ENCODE measurements at regions not wholly inside any gene's neighbourhood (a gene's known extent, or its start where the extent isn't known, plus 50 kb on each side); places are given as distances from the start of the nearest gene placed in this dataset.

GRCh38 chr2:49600524-49600923 lies 446.2 kb upstream of the FSHR start:
- H2BK20ac ChIP-seq (ENCODE audit: low read depth, low read length, poor library complexity, severe bottlenecking) = no peak overlapping the region
- no peaks in the 10 kb centered on the region for H3K79me1 ChIP-seq (ENCODE audit: insufficient read depth, low read depth, low read length, poor library complexity, severe bottlenecking)
- TF ChIP-seq CTCF (conservative IDR thresholded peaks at IDR 0.05) = no peak
- no peak overlapping the region for H3K4me3 Mint-ChIP-seq
- no peak overlapping the region for H3K27ac Mint-ChIP-seq
- no peaks in the 10 kb centered on the region for H3K27me3 ChIP-seq (ENCODE audit: insufficient read depth, low read length)
- no peaks in the 10 kb centered on the region for H3K36me3 Mint-ChIP-seq (ENCODE audit: insufficient read depth in 1 of 3, low read depth in 3 of 3)
- no peaks in the 10 kb centered on the region for H3K23me2 ChIP-seq (ENCODE audit: insufficient read length, low read depth, low read length, poor library complexity, severe bottlenecking)
- no peak overlapping the region for H2BK12ac ChIP-seq (ENCODE audit: insufficient read length, low read depth, low read length)
- H3K9ac ChIP-seq (ENCODE audit: extremely low read depth, insufficient read length, low read length) = no peak overlapping the region
- H2BK120ac ChIP-seq (ENCODE audit: low read depth, low read length, poor library complexity, severe bottlenecking) = no peak overlapping the region
- H3K27ac ChIP-seq (ENCODE audit: insufficient read length, low read depth, low read length) = no peak overlapping the region
- H2AK5ac ChIP-seq (ENCODE audit: insufficient read length, low read length) = no peak overlapping the region
- no peak overlapping the region for H3K14ac ChIP-seq (ENCODE audit: insufficient read depth, low read length)
- H3T11ph ChIP-seq (ENCODE audit: low read length) = no peak overlapping the region
- no peak overlapping the region for H4K8ac ChIP-seq (replicated peaks; ENCODE audit: insufficient read length, low read depth, low read length)
- DNase-seq = no peak
- no peaks in the 10 kb centered on the region for H3K4me1 ChIP-seq (ENCODE audit: insufficient read depth, low read length)
- H2BK5ac ChIP-seq (ENCODE audit: insufficient read length, low read length) = no peak overlapping the region
- H2AFZ ChIP-seq (ENCODE audit: low read length) = no peak overlapping the region
- H4K5ac ChIP-seq (ENCODE audit: insufficient read length, low read depth, low read length) = no peak overlapping the region
- no peaks in the 10 kb centered on the region for H3K27me3 Mint-ChIP-seq (ENCODE audit: low read depth)
- no peak overlapping the region for H3K4ac ChIP-seq (ENCODE audit: low read depth, low read length)
- WGBS (ENCODE audit: extremely low coverage, insufficient read length, low lambda C conversion rate) = no CpG with 5 or more reads among the region's 3 CpGs
- H3K56ac ChIP-seq (ENCODE audit: insufficient read length, low read depth, low read length) = no peak overlapping the region
- no peak overlapping the region for H2BK15ac ChIP-seq (ENCODE audit: low read depth, low read length)
- no peaks in the 10 kb centered on the region for H3K79me2 ChIP-seq (ENCODE audit: insufficient read depth, low read length)
- no peaks in the 10 kb centered on the region for H3K9me3 Mint-ChIP-seq
- H4K91ac ChIP-seq (ENCODE audit: insufficient read length, low read depth, low read length) = no peak overlapping the region
- no peak overlapping the region for H3K4me2 ChIP-seq (ENCODE audit: insufficient read depth, insufficient read length, low read length)
- H3K18ac ChIP-seq (ENCODE audit: insufficient read length, low read depth, low read length) = no peak overlapping the region
- H3K4me1 Mint-ChIP-seq = peaks cover 0 to 5% of the 10 kb centered on the region in 2 experiments; a peak in 1 of 4 replicates
- H3K9me3 ChIP-seq (ENCODE audit: control insufficient read depth, low read depth, low read length) = no peaks in the 10 kb centered on the region
- no peak overlapping the region for H3K23ac ChIP-seq (ENCODE audit: insufficient read length, low read depth, low read length)
- no peaks in the 10 kb centered on the region for H4K20me1 ChIP-seq (ENCODE audit: control insufficient read depth, insufficient read depth, insufficient read length)
